NCI-H526 (cell line): ENCODE measurements at regions not wholly inside any gene's neighbourhood (a gene's known extent, or its start where the extent isn't known, plus 50 kb on each side); places are given as distances from the start of the nearest gene placed in this dataset.
A peak's percentile ranks its signal among the peaks of the same experiment; 100 is the strongest.
"Not testable (repeated sequence)": the region's sequence is repeated elsewhere in the genome, so short reads cannot be mapped to it uniquely, and the experiment has no call there.

Experiments
- DNase-seq, 2 experiments: peaks; one replicate each; lab custom pipeline; 2025; lab: John Stamatoyannopoulos, UW

DNA sequence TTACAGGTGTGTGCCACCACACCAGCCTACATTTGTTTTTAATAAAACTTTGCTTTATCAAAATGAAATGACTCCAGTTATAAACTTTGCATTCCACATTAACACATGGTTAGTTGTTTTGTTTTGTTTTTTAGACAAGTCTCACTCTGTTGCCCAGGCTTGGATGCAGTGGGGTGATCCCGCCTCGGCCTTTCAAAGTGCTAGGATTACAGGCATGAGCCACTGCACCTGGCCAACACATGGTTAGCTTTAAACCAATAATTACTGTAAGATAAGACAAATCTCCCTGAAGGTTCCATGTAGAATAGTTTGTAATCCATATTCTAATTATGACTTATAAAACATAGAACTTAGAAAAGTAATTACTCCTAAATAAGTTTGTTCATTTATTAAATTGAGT is 89.8 kb upstream of the MED13 start:
- no peak for DNase-seq

DNA sequence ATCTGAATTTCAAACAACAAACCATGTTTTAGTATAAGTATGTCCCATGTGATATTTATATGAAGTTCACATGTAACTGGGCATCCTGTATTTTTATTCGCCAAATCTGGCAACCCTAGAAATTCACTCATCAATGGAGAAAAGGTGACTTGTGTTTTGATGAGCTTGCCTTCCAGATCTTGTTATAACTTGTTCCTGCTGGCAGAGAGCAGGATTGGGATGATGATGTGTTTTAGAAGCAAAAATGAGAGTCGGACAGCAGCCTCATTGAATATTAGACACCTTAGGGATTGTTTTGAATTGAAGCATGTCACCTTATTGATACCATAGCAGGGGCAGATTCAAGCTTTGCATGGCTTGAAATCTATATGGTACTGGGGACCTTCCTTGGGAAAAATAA is 85.4 kb upstream of the MED13 start:
- no peak for DNase-seq

DNA sequence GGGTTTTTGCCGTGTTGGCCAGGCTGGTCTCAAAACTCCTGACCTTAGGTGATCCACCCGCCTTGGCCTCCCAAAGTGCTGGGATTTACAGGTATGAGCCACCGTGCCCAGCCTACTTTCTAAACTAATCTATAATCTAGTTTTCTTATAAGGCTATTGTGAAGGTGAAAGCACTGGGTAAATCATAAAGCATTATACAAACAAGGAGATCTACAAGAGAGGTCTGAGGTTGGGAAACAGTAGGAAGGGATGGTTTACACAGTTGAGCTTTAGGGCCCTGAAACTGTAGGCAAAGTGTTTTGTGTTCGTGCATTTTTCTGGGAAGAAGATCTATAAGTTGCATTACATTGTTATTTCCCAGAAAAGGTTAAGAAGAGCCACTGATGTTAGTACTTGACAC is 84.9 kb upstream of the MED13 start:
- DNase-seq: no peak

DNA sequence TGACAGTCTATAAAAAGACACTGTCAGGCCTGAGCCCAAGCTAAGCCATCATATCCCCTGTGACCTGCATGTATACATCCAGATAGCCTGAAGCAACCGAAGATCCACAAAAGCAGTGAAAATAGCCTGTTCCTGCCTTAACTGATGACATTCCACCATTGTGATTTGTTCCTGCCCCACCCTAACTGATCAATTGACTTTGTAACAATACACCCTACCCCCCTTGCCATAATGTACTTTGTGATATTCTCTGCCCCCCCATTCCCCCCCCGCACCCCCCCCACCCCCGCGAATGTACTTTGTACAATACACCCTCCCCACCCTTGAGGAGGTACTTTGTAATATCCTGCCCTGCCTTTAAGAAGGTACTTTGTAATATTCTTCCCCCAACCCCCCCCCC is 82.2 kb upstream of the MED13 start:
- DNase-seq: no peak

DNA sequence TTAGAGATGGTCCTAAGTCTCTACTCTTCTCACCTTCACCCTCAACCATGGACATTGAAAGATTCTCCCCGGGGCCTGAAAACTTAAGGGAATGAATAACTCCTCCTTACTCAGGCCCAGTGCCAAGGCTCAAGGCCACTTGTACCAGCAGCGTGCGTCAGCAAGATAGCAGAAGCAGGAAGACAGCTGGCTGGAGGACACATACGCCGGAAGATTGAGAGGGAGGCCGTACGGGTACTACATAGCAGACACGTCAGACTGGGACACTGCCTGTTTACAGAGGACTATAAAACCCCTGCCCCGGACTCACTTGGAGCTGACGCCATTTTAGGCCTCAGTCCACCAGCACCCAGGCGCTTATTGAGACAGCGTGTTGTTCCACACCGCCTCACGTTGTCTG is 75.8 kb upstream of the MED13 start:
- no peak for DNase-seq

DNA sequence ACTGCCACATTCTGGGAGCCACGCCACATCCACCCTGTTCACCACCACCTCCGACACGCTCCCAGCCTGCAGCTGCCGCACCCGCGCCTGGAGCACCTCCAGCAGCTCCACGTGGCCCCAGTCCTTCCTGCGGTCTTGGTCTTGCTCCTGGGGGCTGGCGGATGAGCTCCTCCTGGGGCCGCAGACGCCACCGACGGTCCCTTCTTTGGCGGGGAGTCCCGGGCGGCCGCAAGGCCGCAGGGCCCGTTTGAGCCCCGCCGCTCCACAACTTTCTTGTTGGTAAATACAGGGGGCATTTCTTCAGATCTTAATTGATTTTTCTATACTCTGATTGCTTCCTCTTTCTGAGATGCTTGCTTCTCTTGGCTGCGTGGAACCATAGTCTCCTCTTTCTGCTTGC is 75.3 kb upstream of the MED13 start:
- DNase-seq: no peak

DNA sequence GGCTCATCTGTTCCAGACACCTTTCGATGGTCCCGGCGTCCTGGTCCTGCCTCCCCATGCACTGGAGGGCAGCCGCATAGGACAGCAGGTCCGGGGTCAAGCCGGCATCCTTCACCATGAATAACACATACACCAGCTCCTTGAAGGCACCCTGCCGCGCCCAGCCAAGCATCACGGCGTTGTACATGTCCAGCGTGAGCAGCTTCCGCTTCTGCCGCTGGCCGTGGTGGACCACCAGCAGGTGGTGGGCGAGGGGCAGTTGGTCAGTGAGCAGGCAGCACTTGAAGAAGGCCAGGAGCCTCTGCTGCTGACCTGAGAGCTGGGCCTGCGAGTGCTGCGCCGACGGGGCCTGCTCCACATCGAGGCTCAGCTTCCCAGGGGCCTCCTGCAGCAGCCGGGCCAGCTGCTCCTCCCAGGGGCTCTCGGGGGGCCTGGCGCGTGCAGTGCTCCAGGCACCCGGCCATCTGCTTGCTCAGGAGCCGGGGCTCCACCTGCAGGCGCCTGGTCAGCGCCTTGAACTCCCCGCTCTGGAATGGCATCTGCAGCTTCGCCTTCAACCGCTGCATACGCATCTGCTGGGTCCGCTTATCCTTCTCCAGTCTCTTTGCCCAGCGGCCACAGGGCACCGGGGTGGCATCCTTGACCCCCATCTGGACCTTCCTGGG is 74.7 kb upstream of the MED13 start:
- not testable (repeated sequence) for DNase-seq

DNA sequence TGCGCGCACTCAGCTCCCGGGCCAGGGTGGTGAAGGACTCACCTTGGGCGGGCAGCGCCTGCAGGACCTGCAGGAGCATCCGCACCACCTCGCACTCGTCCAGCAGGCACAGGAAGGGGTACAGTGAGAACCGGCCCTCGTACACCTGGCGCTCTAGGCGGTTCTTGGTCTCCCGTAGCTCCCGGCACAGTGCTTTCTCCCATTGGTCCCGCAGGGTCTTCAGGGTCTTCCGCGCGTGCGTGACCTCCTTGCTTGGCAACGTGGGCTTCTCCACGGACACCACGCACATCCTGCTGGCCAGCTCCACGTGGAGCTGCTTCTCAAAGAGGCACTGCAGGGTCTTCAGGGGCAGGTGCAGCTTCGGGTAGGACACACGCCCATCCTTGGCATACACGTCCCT is 74.1 kb upstream of the MED13 start:
- DNase-seq: no peak

DNA sequence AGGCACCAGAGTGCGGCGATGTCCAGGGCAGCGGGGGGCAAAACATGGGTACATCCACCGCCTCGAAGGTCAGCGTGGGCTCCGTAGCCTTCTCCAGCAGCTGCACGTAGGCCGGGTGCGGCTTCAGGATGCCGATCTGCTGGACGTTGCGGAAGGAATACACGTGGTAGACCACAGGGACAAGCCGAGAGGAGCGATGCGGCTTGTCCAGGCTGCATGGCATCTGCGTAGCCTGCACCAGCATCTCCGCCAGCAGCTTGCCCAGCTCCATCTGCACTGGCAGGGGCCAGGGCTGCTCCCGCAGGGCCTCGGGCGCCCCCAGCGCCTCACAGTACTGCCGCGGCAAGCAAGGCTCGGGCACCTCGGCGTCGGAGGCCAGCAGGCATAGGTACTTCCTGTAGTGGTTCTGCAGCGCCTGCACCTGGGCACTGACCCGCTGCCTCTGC is 73.6 kb upstream of the MED13 start:
- DNase-seq: peak in 1 of 2 experiments; percentile 23

DNA sequence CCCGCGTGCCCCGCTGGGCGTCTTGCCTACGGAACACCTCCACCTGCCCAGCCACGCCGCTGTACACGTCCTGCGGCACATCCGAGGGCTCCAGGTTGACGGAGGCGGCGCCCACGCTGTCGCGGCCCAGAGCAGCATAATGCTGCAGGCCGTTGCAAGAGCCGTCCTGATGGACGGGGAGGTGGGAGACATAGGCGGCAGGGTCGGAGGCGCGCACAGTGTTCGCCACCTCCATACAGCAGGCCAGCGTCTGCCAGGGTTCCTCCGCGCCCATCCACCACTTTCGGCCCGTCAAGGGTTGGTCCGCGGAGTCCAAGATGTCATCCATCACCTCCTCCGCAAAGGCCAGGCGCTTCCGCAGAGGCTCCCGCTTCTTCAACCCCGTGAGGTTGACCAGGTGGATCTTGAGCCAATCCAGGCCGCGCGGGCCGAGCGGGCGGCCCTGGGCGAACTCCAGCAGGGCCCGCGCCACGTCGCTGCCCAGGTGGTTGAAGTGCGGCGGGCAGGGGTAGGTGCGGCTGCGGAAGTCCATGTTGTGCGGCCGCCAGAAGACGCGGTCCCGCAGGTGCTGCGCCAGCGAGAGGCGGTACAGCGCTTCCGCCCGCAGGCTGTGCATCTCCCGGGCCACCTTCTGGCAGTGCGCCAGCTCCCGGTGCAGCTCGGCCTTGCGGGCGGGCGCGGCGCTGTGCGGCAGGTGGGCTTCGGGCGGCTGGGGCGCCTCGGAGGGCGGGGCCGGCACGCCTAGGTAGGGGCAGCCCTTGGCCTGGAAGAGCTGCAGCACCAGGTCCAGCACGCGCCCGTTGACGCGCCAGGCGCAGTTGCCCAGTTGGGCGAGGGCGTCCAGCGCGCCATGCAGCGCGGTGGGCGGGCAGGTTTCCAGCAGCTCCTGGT is 72.9 kb upstream of the MED13 start:
- DNase-seq: not testable (repeated sequence)

DNA sequence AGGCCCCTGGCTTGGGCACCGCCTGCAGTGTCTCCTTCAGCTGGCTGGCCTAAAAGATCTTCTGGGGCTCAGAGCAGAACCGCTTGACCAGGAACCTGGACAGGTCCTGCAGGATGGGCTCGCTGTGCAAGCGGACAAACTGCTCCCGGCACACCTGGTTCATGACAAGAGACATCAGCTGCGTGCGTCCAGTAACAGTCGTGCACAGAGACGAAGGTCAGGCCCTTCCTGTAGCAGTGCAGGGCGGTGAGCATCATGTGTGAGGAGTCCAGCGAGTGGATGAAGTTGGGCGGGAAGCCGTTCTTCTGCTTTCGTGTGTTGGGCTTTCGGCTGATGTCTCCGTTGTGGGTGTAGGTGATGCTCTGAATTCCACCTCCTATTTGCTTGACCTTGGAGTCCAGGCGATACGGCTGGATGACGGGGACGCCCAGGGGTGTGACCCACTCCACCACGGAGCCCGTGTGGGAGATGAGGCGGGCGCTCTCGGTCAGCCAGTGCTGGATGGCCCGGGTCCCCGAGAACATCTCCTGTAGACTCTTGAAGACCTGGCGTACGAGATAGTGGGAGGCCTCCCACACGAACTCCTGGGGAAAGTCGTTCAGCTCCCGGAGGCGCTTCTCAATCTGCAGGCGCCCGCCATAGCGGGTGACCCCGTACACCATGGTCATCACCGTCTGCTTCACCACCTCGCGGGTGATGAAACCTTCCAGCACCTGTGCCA is 72.1 kb upstream of the MED13 start:
- not testable (repeated sequence) for DNase-seq

DNA sequence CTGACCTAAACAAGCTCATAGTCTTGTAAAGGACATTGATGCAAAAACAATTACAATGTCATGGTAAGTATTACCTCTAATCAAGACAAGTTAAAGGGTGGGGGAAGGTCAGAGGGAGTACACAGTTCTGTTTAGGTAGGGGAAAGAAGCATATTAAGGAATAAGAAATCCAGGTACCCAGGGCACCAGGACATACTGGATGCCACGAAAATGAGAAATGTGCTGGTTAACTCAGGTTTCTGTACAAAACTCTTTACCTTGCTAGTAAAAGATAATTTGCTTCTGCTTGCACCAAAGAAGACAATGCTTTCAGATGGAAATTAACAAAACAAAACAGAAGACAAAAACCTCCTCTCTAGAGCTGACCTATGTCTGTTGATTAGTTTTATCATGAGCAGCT is 70.7 kb upstream of the MED13 start:
- peak in 1 of 2 experiments; percentile 20 for DNase-seq

DNA sequence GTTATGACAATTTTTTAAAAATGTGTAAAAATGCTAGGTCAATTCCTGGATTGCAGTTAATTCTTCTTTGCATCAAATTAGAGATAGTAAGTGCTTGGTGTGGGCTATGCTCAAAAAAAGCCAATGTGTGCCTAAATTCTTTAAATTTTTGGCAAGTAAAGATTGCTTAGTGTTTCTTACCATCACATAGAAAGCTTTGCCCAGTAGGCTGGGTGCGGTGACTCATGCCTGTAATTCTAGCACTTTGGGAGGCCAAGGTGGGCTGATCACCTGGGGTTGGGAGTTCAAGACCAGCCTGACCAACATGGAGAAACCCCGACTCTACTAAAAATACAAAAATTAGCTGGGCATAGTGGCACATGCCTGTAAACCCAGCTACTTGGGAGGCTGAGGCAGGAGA is 70.0 kb upstream of the MED13 start:
- not testable (repeated sequence) for DNase-seq

DNA sequence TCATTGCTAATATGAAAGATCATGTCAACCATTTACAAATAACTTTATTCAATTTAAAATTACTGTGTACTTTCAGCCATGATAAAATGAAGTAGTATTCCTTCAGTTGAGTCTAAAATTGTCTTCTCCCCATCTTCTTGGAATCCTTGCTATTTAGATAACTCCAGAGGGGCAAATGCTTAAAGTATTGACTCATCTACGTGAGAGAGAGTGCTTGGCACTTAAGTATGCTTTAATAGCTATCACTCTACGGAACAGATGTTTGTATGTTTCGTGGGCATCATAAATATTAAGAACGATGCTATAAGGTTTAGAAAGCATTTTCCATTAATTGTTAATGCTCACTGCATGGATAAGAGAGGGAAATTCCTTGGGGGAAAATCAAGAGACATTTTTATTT is 69.3 kb upstream of the MED13 start:
- DNase-seq: no peak

DNA sequence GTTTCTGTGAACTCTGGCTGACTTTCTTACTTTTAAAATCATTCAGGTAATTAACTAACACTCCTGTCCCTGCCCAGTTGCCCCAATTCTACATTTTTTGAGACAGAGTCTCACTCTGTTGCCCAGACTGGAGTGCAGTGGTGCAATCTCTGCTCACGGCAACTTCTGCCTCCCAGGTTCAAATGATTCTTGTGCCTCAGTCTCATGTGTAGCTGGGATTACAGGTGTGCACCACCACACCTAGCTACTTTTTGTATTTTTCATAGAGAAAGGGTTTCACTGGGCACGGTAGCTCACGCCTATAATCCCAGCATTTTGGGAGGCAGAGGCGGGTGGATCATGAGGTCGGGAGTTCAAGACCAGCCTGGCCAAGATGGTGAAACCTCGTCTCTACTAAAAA is 66.2 kb upstream of the MED13 start:
- DNase-seq: not testable (repeated sequence)

DNA sequence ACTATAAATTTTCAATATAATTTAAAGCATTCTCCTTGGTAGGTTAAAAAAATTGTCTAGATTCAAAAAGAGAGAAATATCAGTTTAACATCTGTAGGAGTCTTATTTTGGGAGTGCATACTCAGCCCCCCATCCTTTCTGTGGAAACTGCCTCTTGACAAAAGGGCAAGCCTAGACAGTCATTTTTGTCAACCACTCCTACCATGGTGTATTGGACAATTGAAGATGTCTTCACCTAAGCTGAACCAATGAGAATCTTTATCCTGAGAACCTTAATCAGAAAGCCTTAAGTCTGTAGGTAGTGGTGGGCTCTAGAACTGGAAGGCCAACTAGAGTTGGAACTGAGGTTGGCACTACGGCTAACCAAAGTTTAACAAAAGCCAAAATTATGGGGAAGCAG is 65.7 kb upstream of the MED13 start:
- no peak for DNase-seq

DNA sequence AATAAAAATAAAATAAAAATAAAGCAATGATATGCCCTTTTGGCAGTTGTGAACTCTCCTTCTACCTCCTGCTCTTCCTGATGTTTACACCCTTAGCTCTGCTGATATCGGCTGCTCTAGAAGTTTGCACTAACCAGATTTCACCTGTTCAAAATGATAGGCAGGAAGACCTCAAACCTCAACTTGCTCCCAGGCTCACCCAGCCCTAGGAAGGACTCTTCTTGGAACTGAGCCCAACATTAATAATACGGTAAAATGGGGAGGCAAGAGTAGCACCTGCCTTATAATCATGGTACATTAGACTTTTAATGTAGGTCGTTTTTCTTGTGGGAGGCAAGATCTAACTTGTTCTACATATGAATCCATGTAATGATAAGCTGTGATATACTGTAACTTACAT is 61.2 kb upstream of the MED13 start:
- DNase-seq: no peak

DNA sequence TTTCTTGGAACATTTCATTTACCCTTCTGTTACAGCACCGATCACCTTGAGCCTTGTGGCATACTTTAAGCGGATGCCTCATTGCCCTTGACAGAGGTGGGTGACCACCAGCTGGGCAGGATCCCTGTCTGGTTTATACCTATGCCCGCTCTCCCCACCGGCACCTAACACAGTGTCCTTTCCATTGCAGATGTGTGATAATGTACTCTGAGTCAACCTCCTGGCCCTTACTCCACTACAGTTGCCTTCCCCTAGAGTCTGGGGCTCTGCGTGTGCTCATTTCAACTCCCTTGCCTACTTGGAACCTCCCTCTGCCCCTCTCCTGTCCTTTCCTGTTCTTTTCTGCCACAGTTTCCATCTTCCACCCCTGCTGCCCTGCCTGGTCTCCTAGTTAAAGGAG is 60.2 kb upstream of the MED13 start:
- no peak for DNase-seq

DNA sequence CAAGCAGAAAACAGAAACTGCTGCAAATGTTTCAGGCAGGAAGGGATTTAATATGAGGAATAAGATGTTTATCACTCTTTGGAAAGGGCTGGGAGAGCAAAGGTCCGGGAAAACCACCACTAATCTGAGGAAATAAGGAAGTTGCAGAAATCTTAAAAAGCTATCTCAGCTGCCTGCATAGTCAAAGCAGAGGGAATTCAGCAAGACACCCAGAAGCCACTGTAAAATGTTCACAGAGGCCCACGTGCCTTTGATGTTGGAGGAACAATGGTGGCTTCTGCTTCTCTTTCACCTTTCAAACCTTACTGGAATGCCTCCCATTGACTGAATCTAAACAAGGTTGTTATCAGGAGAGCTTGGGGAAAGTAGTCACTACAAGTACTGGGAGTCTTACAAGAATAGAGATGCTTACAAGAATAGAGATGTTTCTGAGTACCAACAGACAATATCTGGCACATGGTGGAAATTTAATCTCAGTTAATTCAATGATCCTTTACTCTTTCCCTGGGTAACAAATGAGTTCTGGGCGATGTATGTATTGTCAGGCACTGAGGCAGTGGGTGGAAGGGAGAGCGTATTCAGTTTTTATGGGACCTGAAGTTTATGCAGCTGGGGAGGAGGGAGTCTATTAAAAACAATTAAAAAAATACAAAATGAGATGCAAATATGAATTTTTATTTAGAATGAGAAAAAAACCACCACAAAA is 56.1 kb upstream of the MED13 start:
- no peak for DNase-seq

DNA sequence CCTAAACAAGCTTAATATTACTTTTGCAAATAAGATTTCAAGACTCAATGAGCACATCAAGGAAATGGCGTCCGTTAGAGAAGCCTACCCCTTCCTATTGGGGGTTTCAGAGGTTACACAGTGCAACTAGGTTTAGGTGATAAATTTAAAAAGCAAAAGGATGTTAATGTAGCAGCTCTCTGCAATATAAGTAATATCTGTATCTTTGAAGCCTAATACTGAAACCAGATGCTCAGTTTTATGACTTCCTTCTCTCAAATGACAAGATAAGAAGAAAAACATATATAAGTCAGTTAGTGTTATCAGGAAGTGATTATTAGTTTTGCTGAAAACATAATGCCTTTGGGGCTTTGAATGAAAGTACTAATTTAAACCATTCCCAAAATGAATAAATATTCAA is 54.3 kb upstream of the MED13 start:
- DNase-seq: no peak
